Ishikawa (cell line): ENCODE measurements at regions not wholly inside any gene's neighbourhood (a gene's known extent, or its start where the extent isn't known, plus 50 kb on each side); places are given as distances from the start of the nearest gene placed in this dataset.
A peak's percentile ranks its signal among the peaks of the same experiment; 100 is the strongest.

Experiments used
- CEBPB ChIP-seq: IDR thresholded peaks from 2 replicates; pipeline ENCODE4 v1.6.1; 2012
- CREB1 ChIP-seq: IDR thresholded peaks from 2 replicates; pipeline ENCODE4 v1.6.1; 2012; ENCODE audit warnings: low read depth
- EGR1 ChIP-seq: IDR thresholded peaks from 2 replicates; pipeline ENCODE4 v1.6.1; 2012
- EP300 ChIP-seq: IDR thresholded peaks from 2 replicates; pipeline ENCODE4 v1.6.1; 2012; ENCODE audit warnings: borderline replicate concordance
- FOXM1 ChIP-seq: IDR thresholded peaks from 2 replicates; pipeline ENCODE4 v1.6.1; 2012; ENCODE audit warnings: low read depth, borderline replicate concordance
- MAX ChIP-seq: IDR thresholded peaks from 2 replicates; pipeline ENCODE4 v1.6.1; 2012
- NFIC ChIP-seq: IDR thresholded peaks from 2 replicates; pipeline ENCODE4 v1.6.1; 2012
- RAD21 ChIP-seq: IDR thresholded peaks from 2 replicates; pipeline ENCODE4 v1.6.1; 2012; ENCODE audit warnings: low read depth
- REST ChIP-seq: IDR thresholded peaks from 2 replicates; pipeline ENCODE4 v1.6.1; 2012; ENCODE audit warnings: low read depth, mild to moderate bottlenecking
- TAF1 ChIP-seq: IDR thresholded peaks from 2 replicates; pipeline ENCODE4 v1.6.1; 2012; ENCODE audit warnings: low read depth, mild to moderate bottlenecking
- TCF12 ChIP-seq: IDR thresholded peaks from 2 replicates; pipeline ENCODE4 v1.6.1; 2012; ENCODE audit warnings: low read depth
- TEAD4 ChIP-seq: IDR thresholded peaks from 2 replicates; pipeline ENCODE4 v1.6.1; 2012
- YY1 ChIP-seq: IDR thresholded peaks from 2 replicates; pipeline ENCODE4 v1.6.1; 2012; ENCODE audit warnings: low read depth
- ZBTB7A ChIP-seq: IDR thresholded peaks from 2 replicates; pipeline ENCODE4 v1.6.1; 2012; ENCODE audit warnings: low read depth
- TF ChIP-seq, protein P1 (sequence below): IDR thresholded peaks from 2 replicates; pipeline ENCODE4 v1.6.1; 2012

DNA sequence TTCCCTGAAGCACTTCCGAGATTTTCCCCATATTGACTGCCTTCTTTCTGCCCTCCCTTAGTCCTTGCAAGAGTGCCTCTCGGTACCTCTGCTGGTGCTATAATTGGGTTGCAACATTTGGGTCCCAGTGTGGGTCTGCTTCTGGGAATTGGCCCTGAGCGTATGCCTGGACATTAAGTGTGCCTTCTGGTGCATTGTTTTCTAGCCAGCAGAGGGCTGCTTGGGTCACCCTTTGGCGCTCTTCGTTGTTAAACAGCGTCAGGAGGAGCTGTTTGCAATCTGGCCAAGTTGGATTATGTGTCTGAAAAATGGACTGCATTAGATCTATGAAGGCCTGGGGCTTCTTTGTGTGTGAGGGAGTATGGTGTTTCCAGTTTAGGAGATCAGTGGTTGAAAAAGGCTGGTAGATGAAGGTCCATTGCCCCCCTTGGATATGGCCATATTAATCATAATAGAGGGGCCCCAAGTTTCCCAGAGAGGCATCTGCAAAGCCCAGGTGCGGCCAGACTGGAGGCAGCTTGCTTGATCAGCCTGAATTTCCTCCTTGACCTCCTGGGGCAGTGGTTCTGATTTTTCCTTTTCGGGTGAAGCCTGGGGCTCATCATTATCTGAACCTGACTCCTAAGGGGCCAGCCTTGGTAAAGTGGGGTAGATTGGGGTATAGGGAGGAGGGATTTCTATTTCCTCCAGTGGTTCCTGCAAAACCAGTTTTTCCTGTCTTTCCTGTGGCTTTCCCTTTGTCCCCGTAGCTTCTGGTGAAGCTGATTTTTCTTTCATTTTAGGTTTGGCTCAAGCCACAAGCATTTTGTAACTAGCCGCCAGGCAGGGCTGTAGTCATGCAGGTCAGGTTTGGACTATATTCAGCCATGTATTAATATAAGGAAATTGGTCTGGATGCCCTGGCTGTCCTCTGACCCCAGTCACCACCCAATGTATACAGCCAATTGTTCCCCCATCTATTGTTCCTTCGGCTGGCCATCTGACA, 85.4 kb upstream of the GPR6 start:
- TF ChIP-seq EP300 (peak; percentile 76), YY1 (peak; percentile 65; the same call in 1 of the 2 replicates), CREB1 (no peak), TEAD4 (peak; percentile 44; the same call in 1 of the 2 replicates), ZBTB7A (0 out of 2 replicates have a peak, but pooled peaks have one; percentile 55), RAD21 (peak; percentile 50), MAX (peak; percentile 54; the same call in 1 of the 2 replicates), CEBPB (peak; percentile 42; the same call in 1 of the 2 replicates), EGR1 (no peak), TAF1 (no peak), REST (no peak), NFIC (peak; percentile 70), TCF12 (peak; percentile 79), FOXM1 (peak; percentile 51; the same call in 1 of the 2 replicates)
- TF ChIP-seq, protein P1, sequence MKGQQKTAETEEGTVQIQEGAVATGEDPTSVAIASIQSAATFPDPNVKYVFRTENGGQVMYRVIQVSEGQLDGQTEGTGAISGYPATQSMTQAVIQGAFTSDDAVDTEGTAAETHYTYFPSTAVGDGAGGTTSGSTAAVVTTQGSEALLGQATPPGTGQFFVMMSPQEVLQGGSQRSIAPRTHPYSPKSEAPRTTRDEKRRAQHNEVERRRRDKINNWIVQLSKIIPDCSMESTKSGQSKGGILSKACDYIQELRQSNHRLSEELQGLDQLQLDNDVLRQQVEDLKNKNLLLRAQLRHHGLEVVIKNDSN = peak; percentile 53

GRCh38 chr6:109893606-109894005, 84.5 kb upstream of the GPR6 start:
- no peak for TF ChIP-seq REST
- no peak for TF ChIP-seq FOXM1
- TF ChIP-seq ZBTB7A = no peak
- no peak for TF ChIP-seq RAD21
- TF ChIP-seq TEAD4 = no peak
- no peak for TF ChIP-seq TAF1

- no peak for TF ChIP-seq TEAD4
- no peak for TF ChIP-seq CREB1
- no peak for TF ChIP-seq RAD21
- TF ChIP-seq EGR1 = no peak
- no peak for TF ChIP-seq ZBTB7A
- no peak for TF ChIP-seq TCF12
Observed at GRCh38 chr6:109894181-109894580, 83.9 kb upstream of the GPR6 start.

- TF ChIP-seq NFIC = no peak
- TF ChIP-seq, protein P1 = no peak
- TF ChIP-seq TEAD4 = no peak
- TF ChIP-seq MAX = no peak
- TF ChIP-seq YY1 = no peak
- TF ChIP-seq EP300 = no peak
- no peak for TF ChIP-seq TAF1
- no peak for TF ChIP-seq RAD21
- no peak for TF ChIP-seq ZBTB7A
- TF ChIP-seq CREB1 = no peak
- no peak for TF ChIP-seq TCF12
- no peak for TF ChIP-seq CEBPB
- TF ChIP-seq EGR1 = no peak
- TF ChIP-seq FOXM1 = no peak
- TF ChIP-seq REST = no peak
Observed at GRCh38 chr6:109896341-109896740, 81.8 kb upstream of the GPR6 start.
